ENCODE measurements at regions not wholly inside any gene's neighbourhood (a gene's known extent, or its start where the extent isn't known, plus 50 kb on each side); places are given as distances from the start of the nearest gene placed in this dataset.
A peak's percentile ranks its signal among the peaks of the same experiment; 100 is the strongest.

GRCh38 chr7:13800694-13801448 is 188.6 kb downstream of the ETV1 start:
- no peak for TF ChIP-seq POLR2A (IDR thresholded peaks at IDR 0.05; ENCODE audit: borderline replicate concordance, extremely low read depth, insufficient read depth, insufficient read length)
- TF ChIP-seq REST (IDR thresholded peaks at IDR 0.05; ENCODE audit: low read depth) = no peak
- TF ChIP-seq CTCF (IDR thresholded peaks at IDR 0.05 in 2 of 3, conservative IDR thresholded peaks at IDR 0.05 in 1 of 3; ENCODE audit: borderline replicate concordance in 1 of 3, insufficient read depth in 1 of 3, low read depth in 2 of 3, low read length in 2 of 3) = no peak
- TF ChIP-seq FOSL1 (IDR thresholded peaks at IDR 0.05; ENCODE audit: low read depth) = peak; percentile 26; the same call in 1 of the 2 replicates
- TF ChIP-seq ATF3 (IDR thresholded peaks at IDR 0.05) = no peak
- no peak for TF ChIP-seq RAD21 (IDR thresholded peaks at IDR 0.05; ENCODE audit: low read depth)
- no peak for TF ChIP-seq JUND (IDR thresholded peaks at IDR 0.05)
- no peak for TF ChIP-seq POLR2AphosphoS5 (IDR thresholded peaks at IDR 0.05; ENCODE audit: low read depth, low read length)
- TF ChIP-seq EGR1 (IDR thresholded peaks at IDR 0.05; ENCODE audit: low read depth) = no peak
- no peak for TF ChIP-seq MAX (IDR thresholded peaks at IDR 0.05)
- TF ChIP-seq ZFX (IDR thresholded peaks at IDR 0.05) = no peak
- TF ChIP-seq EZH2 (IDR thresholded peaks at IDR 0.05) = no peak

All from HCT116 (cell line).